ENCODE measurements at regions not wholly inside any gene's neighbourhood (a gene's known extent, or its start where the extent isn't known, plus 50 kb on each side); places are given as distances from the start of the nearest gene placed in this dataset.

DNA sequence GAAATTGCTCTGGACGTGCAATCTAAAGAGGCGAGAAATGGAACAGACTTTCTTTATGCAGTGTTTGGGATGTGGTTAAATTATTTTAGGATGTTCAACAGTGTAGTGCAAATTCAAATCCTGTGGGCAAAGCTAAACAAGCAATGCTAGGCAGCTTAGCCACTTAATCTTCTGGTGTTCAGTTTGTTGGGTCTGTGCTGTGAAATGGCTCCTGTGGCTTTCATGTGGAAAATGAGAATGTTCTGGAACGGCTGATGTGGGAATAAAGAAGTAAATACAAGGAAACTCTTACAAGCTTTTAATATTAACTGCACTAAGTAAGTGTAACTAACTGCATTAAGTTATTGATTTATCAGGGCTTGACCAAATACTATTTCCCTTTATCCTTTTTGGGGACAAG lies 766.6 kb downstream of the ADGRL2 start:
- Histone ChIP-seq H3K4me3 (no peak overlapping the region), H3K9ac (ENCODE audit: insufficient read length) (no peak overlapping the region), H3K36me3 (ENCODE audit: insufficient read depth, low read length) (no peaks in the 10 kb centered on the region), H3K27ac (no peak overlapping the region), H3K9me3 (ENCODE audit: low read depth, low read length) (no peaks in the 10 kb centered on the region)
- TF ChIP-seq FOXP2 (optimal IDR thresholded peaks at IDR 0.05; ENCODE audit: control extremely low read depth, extremely low read length, insufficient read depth), result no peak
- no peak for TF ChIP-seq EZH2 (IDR thresholded peaks at IDR 0.05)
- TF ChIP-seq POLR2AphosphoS5 (IDR thresholded peaks at IDR 0.05; ENCODE audit: borderline replicate concordance, low read depth, low read length), result no peak
- no peak for DNase-seq (ENCODE audit: low read depth, low spot score)

DNA sequence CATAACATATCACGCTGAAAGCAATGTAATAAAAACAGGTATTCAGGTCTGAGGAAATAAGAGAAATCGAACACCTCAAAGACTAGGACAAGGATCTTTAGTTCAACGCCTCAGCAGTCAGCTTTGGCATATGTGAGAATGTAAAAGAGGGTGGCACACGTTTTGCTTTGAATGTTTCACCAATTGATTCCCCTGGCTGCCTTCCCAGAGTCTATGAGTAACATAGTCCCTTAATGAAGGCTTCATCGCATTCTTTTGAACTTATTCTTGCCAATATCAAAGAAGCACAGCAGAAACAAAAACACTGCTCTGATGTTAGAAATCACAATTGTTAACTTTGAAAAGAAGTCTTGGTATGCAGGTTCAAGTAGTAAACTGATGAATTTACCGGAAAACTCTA lies 764.8 kb downstream of the ADGRL2 start:
- Histone ChIP-seq H3K27ac (no peak overlapping the region), H3K9me3 (ENCODE audit: low read depth, low read length) (no peaks in the 10 kb centered on the region), H3K36me3 (ENCODE audit: insufficient read depth, low read length) (no peaks in the 10 kb centered on the region), H3K9ac (ENCODE audit: insufficient read length) (no peak overlapping the region), H3K4me3 (no peak overlapping the region)
- DNase-seq (ENCODE audit: low read depth, low spot score), result no peak
- TF ChIP-seq POLR2AphosphoS5 (IDR thresholded peaks at IDR 0.05; ENCODE audit: borderline replicate concordance, low read depth, low read length) (no peak), EZH2 (IDR thresholded peaks at IDR 0.05) (no peak), FOXP2 (optimal IDR thresholded peaks at IDR 0.05; ENCODE audit: control extremely low read depth, extremely low read length, insufficient read depth) (no peak)

DNA sequence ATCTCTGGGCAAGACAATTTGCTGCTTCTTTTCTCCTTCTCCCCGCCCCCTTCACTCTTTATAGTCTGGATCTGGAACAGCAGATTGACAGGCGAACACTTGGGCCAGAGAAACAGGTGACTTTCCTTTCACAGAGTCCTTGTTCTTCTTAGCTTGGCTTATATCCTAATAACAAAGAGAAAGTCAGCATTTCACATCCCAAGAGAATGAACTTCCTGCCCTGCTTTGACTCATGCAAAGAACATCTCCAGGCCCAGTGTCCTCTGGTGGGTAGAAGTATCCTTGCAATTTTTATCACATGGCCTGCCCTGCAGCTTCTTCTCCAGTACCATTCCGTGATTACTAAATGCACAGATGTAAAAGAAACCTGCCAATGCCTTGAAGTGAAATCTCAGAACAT lies 764.4 kb downstream of the ADGRL2 start:
- DNase-seq (ENCODE audit: low read depth, low spot score), result no peak
- Histone ChIP-seq H3K36me3 (ENCODE audit: insufficient read depth, low read length) (no peaks in the 10 kb centered on the region), H3K9ac (ENCODE audit: insufficient read length) (no peak overlapping the region), H3K27ac (no peak overlapping the region), H3K9me3 (ENCODE audit: low read depth, low read length) (no peaks in the 10 kb centered on the region), H3K4me3 (no peak overlapping the region)
- TF ChIP-seq EZH2 (IDR thresholded peaks at IDR 0.05), result no peak
- no peak for TF ChIP-seq FOXP2 (optimal IDR thresholded peaks at IDR 0.05; ENCODE audit: control extremely low read depth, extremely low read length, insufficient read depth)
- no peak for TF ChIP-seq POLR2AphosphoS5 (IDR thresholded peaks at IDR 0.05; ENCODE audit: borderline replicate concordance, low read depth, low read length)

- H3K9me3 ChIP-seq (ENCODE audit: low read depth, low read length), result no peaks in the 10 kb centered on the region
- TF ChIP-seq POLR2AphosphoS5 (IDR thresholded peaks at IDR 0.05; ENCODE audit: borderline replicate concordance, low read depth, low read length) (no peak), FOXP2 (optimal IDR thresholded peaks at IDR 0.05; ENCODE audit: control extremely low read depth, extremely low read length, insufficient read depth) (no peak), EZH2 (IDR thresholded peaks at IDR 0.05) (no peak)
- no peak overlapping the region for H3K27ac ChIP-seq
- no peak for DNase-seq (ENCODE audit: low read depth, low spot score)
- H3K9ac ChIP-seq (ENCODE audit: insufficient read length), result no peak overlapping the region
- no peak overlapping the region for H3K4me3 ChIP-seq
- H3K36me3 ChIP-seq (ENCODE audit: insufficient read depth, low read length), result no peaks in the 10 kb centered on the region
Observed at GRCh38 chr1:82564333-82564732, 763.6 kb downstream of the ADGRL2 start.

DNA sequence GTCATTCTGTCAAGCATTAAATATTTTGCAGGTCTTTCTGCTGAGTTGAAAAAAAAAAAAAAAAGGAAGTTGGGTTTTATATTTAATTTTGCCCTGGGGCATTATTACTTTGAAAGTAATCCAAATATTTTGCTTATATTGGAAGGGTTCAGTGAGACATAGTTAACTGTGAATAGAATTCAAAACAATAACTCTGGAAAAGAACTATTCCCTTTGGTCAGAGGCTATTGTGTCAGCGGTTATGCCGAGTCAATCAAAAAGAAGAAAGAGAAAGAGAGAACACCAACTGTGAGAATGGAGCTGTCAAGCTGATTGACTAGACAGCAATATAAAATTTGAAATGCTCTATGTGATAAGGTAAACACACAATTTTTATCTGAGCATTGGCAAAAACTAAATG lies 761.7 kb downstream of the ADGRL2 start:
- Histone ChIP-seq H3K9me3 (ENCODE audit: low read depth, low read length) (no peaks in the 10 kb centered on the region), H3K4me3 (no peak overlapping the region), H3K27ac (no peak overlapping the region), H3K9ac (ENCODE audit: insufficient read length) (no peak overlapping the region), H3K36me3 (ENCODE audit: insufficient read depth, low read length) (no peaks in the 10 kb centered on the region)
- no peak for DNase-seq (ENCODE audit: low read depth, low spot score)
- no peak for TF ChIP-seq POLR2AphosphoS5 (IDR thresholded peaks at IDR 0.05; ENCODE audit: borderline replicate concordance, low read depth, low read length)
- TF ChIP-seq EZH2 (IDR thresholded peaks at IDR 0.05), result no peak

DNA sequence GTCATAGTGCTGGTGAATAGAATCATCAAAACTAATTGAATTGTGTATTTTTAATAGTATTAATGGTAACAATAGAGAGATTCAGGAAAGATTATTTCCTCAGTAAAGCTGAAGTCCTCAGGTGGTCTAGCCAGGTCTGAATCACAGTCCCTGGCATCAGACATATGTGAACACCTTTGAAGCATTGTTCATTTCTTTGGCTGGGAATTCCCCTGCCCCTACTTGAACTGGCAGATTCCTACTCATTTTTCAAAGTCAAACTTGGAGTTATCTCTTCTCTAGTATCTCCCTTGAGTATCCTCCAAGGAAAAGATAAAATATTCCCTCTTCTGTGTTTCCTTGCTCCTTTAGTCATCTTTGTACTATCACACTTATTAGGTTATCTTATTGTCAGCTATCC lies 759.8 kb downstream of the ADGRL2 start:
- no peaks in the 10 kb centered on the region for H3K9me3 ChIP-seq (ENCODE audit: low read depth, low read length)
- no peaks in the 10 kb centered on the region for H3K36me3 ChIP-seq (ENCODE audit: insufficient read depth, low read length)
- no peak for DNase-seq (ENCODE audit: low read depth, low spot score)
- H3K27ac ChIP-seq, result no peak overlapping the region
- H3K4me3 ChIP-seq, result no peak overlapping the region
- H3K9ac ChIP-seq (ENCODE audit: insufficient read length), result no peak overlapping the region
- no peak for TF ChIP-seq FOXP2 (optimal IDR thresholded peaks at IDR 0.05; ENCODE audit: control extremely low read depth, extremely low read length, insufficient read depth)
- TF ChIP-seq EZH2 (IDR thresholded peaks at IDR 0.05), result no peak
- no peak for TF ChIP-seq POLR2AphosphoS5 (IDR thresholded peaks at IDR 0.05; ENCODE audit: borderline replicate concordance, low read depth, low read length)

GRCh38 chr1:82555501-82555900 lies 754.8 kb downstream of the ADGRL2 start:
- no peak for DNase-seq (ENCODE audit: low read depth, low spot score)
- H3K9ac ChIP-seq (ENCODE audit: insufficient read length), result no peak overlapping the region
- H3K9me3 ChIP-seq (ENCODE audit: low read depth, low read length), result no peaks in the 10 kb centered on the region
- no peak overlapping the region for H3K4me3 ChIP-seq
- TF ChIP-seq POLR2AphosphoS5 (IDR thresholded peaks at IDR 0.05; ENCODE audit: borderline replicate concordance, low read depth, low read length) (no peak), FOXP2 (optimal IDR thresholded peaks at IDR 0.05; ENCODE audit: control extremely low read depth, extremely low read length, insufficient read depth) (no peak), EZH2 (IDR thresholded peaks at IDR 0.05) (no peak)
- H3K27ac ChIP-seq, result no peak overlapping the region
- H3K36me3 ChIP-seq (ENCODE audit: insufficient read depth, low read length), result no peaks in the 10 kb centered on the region

DNA sequence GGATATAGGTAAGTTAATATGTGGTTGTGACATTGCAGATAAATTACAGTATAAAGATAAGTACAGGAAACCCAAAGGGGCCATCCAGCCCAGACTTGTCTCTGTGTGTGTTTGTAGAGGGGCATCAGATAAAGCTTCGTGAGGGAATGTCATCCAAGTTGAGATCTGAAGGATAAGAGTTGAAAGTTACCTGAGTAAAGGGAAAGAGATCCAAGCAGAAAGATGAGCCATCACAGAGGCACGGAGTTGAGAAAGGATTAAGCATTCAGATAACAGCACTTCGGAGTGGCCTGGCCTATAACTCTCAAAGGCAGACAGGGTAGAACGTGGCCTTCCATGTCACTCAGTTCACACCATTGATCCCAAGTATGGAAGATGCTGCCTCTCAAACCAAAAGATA lies 749.1 kb downstream of the ADGRL2 start:
- Histone ChIP-seq H3K27ac (no peak overlapping the region), H3K4me3 (no peak overlapping the region), H3K9ac (ENCODE audit: insufficient read length) (no peak overlapping the region), H3K9me3 (ENCODE audit: low read depth, low read length) (0 out of 2 replicates have a peak, but pooled peaks cover 4% of the 10 kb centered on the region), H3K36me3 (ENCODE audit: insufficient read depth, low read length) (no peaks in the 10 kb centered on the region)
- TF ChIP-seq EZH2 (IDR thresholded peaks at IDR 0.05), result no peak
- no peak for TF ChIP-seq FOXP2 (optimal IDR thresholded peaks at IDR 0.05; ENCODE audit: control extremely low read depth, extremely low read length, insufficient read depth)
- TF ChIP-seq POLR2AphosphoS5 (IDR thresholded peaks at IDR 0.05; ENCODE audit: borderline replicate concordance, low read depth, low read length), result no peak
- no peak for DNase-seq (ENCODE audit: low read depth, low spot score)

DNA sequence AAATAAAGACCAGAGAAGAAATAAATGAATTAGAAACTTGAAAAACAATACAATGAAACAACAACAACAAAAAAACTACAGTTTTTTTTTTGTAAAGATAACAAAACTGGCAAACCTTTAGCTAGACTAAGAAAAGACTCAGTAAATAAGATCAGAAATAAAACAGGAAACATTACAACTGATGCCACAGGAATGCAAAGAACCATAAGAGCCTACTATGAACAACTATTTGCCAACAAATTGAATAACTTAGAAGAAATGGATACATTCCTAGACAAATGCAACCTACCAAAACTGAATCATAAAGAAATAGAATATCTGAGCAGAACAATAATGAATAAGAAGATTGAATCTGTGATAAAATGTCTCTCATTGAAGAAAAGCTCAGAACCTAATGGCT lies 742.0 kb downstream of the ADGRL2 start:
- DNase-seq (ENCODE audit: low read depth, low spot score), result no peak
- Histone ChIP-seq H3K4me3 (no peak overlapping the region), H3K9me3 (ENCODE audit: low read depth, low read length) (0 out of 2 replicates have a peak, but pooled peaks cover 4% of the 10 kb centered on the region), H3K36me3 (ENCODE audit: insufficient read depth, low read length) (no peaks in the 10 kb centered on the region), H3K9ac (ENCODE audit: insufficient read length) (no peak overlapping the region), H3K27ac (no peak overlapping the region)
- TF ChIP-seq EZH2 (IDR thresholded peaks at IDR 0.05) (no peak), POLR2AphosphoS5 (IDR thresholded peaks at IDR 0.05; ENCODE audit: borderline replicate concordance, low read depth, low read length) (no peak), FOXP2 (optimal IDR thresholded peaks at IDR 0.05; ENCODE audit: control extremely low read depth, extremely low read length, insufficient read depth) (no peak)

All from SK-N-MC (cell line).